EL (cell line): ENCODE measurements at regions not wholly inside any gene's neighbourhood (a gene's known extent, or its start where the extent isn't known, plus 50 kb on each side); places are given as distances from the start of the nearest gene placed in this dataset.
"Not testable (repeated sequence)": the region's sequence is repeated elsewhere in the genome, so short reads cannot be mapped to it uniquely, and the experiment has no call there.

Experiments used
- DNase-seq: peaks from one replicate; pipeline ENCODE4 v3.0.0-alpha.2; 2016

GRCh38 chr5:35561396-35561795, 56.3 kb upstream of the SPEF2 start:
- no peak for DNase-seq

GRCh38 chr5:35557748-35558147, 59.9 kb upstream of the SPEF2 start:
- DNase-seq = no peak

- no peak for DNase-seq
These were observed 60.5 kb upstream of the SPEF2 start for GRCh38 chr5:35557199-35557598.

- DNase-seq = no peak
These were observed 63.6 kb upstream of the SPEF2 start for GRCh38 chr5:35554016-35554415.

GRCh38 chr5:35545190-35545589, 72.5 kb upstream of the SPEF2 start:
- no peak for DNase-seq

GRCh38 chr5:35543408-35543807, 74.3 kb upstream of the SPEF2 start:
- no peak for DNase-seq

- no peak for DNase-seq
These were observed 77.7 kb upstream of the SPEF2 start for GRCh38 chr5:35540002-35540401.

- DNase-seq = no peak
These were observed 79.3 kb upstream of the SPEF2 start for GRCh38 chr5:35538198-35538931.

GRCh38 chr5:35533156-35533555, 84.5 kb upstream of the SPEF2 start:
- no peak for DNase-seq

- DNase-seq = not testable (repeated sequence)
These were observed 86.1 kb upstream of the SPEF2 start for GRCh38 chr5:35531553-35531952.

- DNase-seq = no peak
These were observed 99.6 kb upstream of the SPEF2 start for GRCh38 chr5:35518104-35518503.

GRCh38 chr5:35516271-35516670, 101.4 kb upstream of the SPEF2 start:
- no peak for DNase-seq

- no peak for DNase-seq
These were observed 104.1 kb upstream of the SPEF2 start for GRCh38 chr5:35513612-35514011.

- DNase-seq = peak; percentile 18
These were observed 115.5 kb upstream of the SPEF2 start for GRCh38 chr5:35502206-35502605.

GRCh38 chr5:35488791-35489190, 128.9 kb upstream of the SPEF2 start:
- DNase-seq = peak; percentile 13

- no peak for DNase-seq
These were observed 129.6 kb upstream of the SPEF2 start for GRCh38 chr5:35488055-35488454.

- no peak for DNase-seq
These were observed 130.2 kb upstream of the SPEF2 start for GRCh38 chr5:35487233-35488025.

- no peak for DNase-seq
These were observed 132.2 kb upstream of the SPEF2 start for GRCh38 chr5:35485487-35485886.

- DNase-seq = no peak
These were observed 133.4 kb upstream of the SPEF2 start for GRCh38 chr5:35484241-35484640.

- DNase-seq = no peak
These were observed 133.9 kb upstream of the SPEF2 start for GRCh38 chr5:35483780-35484179.

GRCh38 chr5:35483191-35483590, 134.5 kb upstream of the SPEF2 start:
- no peak for DNase-seq

GRCh38 chr5:35482167-35482755, 135.4 kb upstream of the SPEF2 start:
- DNase-seq = no peak

- peak; percentile 67 for DNase-seq
These were observed 138.6 kb upstream of the SPEF2 start for GRCh38 chr5:35478856-35479682.
